Common myeloid progenitor, CD34-positive (primary cell): ENCODE measurements at regions not wholly inside any gene's neighbourhood (a gene's known extent, or its start where the extent isn't known, plus 50 kb on each side); places are given as distances from the start of the nearest gene placed in this dataset.

ENCODE experiments used
- CTCF ChIA-PET: fragments of 350-600 bp; sonication (Branson Sonifier 250); formaldehyde crosslinking; loops from one replicate; lab custom pipeline; 2021; ENCODE audit warnings: antibody characterized with exemption; lab: Charles Lee
- POLR2A ChIA-PET: fragments of 350-600 bp; sonication (Branson Sonifier 250); formaldehyde crosslinking; loops from one replicate; lab custom pipeline; 2021; ENCODE audit warnings: antibody characterized with exemption; lab: Charles Lee
- DNase-seq, 3 donors: peaks; one replicate each; pipeline versions ENCODE4 v3.0.0 to v3.0.0-alpha.2; 2013
- H3K27ac ChIP-seq, 2 experiments: 1 replicate in 1 of 2; 2 replicates in 1 of 2; pipeline ENCODE4 v1.7.0; 2013; ENCODE audit warnings: inconsistent platforms in 2 of 2, low read length in 2 of 2, mild to moderate bottlenecking in 2 of 2, low read depth in 1 of 2, moderate library complexity in 1 of 2; ENCODE audit not compliant: severe bottlenecking in 2 of 2, insufficient read depth in 1 of 2, poor library complexity in 1 of 2
- H3K27me3 ChIP-seq, 5 experiments: replicated peaks in 2 of 5; 1 replicate in 3 of 5; 2 replicates in 2 of 5; pipeline versions ENCODE4 v1.6.1 to v1.7.0; 2013; ENCODE audit warnings: low read length in 4 of 5, mild to moderate bottlenecking in 2 of 5, moderate library complexity in 2 of 5, inconsistent platforms in 1 of 5; ENCODE audit not compliant: insufficient read depth in 5 of 5, control insufficient read depth in 4 of 5
- H3K36me3 ChIP-seq, 4 experiments: 1 replicate in 2 of 4; 2 replicates in 2 of 4; pipeline versions ENCODE4 v1.6.1 to v1.7.0; 2013; ENCODE audit warnings: low read length in 3 of 4, control low read depth in 1 of 4, mild to moderate bottlenecking in 1 of 4; ENCODE audit not compliant: control insufficient read depth in 4 of 4, insufficient read depth in 4 of 4
- H3K4me1 ChIP-seq, 4 experiments: 1 replicate in 3 of 4; 2 replicates in 1 of 4; pipeline versions ENCODE4 v1.6.1 to v1.7.1; 2013; ENCODE audit warnings: low read length in 3 of 4, mild to moderate bottlenecking in 3 of 4, control low read depth in 1 of 4, inconsistent platforms in 1 of 4, moderate library complexity in 1 of 4; ENCODE audit not compliant: control insufficient read depth in 4 of 4, insufficient read depth in 4 of 4; ENCODE audit errors: control extremely low read depth in 1 of 4
- H3K4me3 ChIP-seq, 7 experiments: 1 replicate in 4 of 7; 2 replicates in 3 of 7; pipeline versions ENCODE4 v1.5.1 to v1.7.0; 2013; ENCODE audit warnings: mild to moderate bottlenecking in 7 of 7, low read length in 6 of 7, moderate library complexity in 6 of 7, inconsistent platforms in 2 of 7, low read depth in 2 of 7, control low read depth in 1 of 7; ENCODE audit not compliant: insufficient read depth in 4 of 7, control insufficient read depth in 1 of 7; ENCODE audit errors: extremely low read depth in 1 of 7
- H3K9me3 ChIP-seq, 5 experiments: 1 replicate in 4 of 5; 2 replicates in 1 of 5; pipeline versions ENCODE4 v1.6.1 to v1.7.1; 2013; ENCODE audit warnings: low read length in 4 of 5, mild to moderate bottlenecking in 2 of 5, inconsistent platforms in 1 of 5, low read depth in 1 of 5, moderate library complexity in 1 of 5; ENCODE audit not compliant: control insufficient read depth in 4 of 5, insufficient read depth in 2 of 5; ENCODE audit errors: control extremely low read depth in 1 of 5
- WGBS: methylation state at CpG from one replicate; pipeline ENCODE4 v1.1.5; 2013; ENCODE audit not compliant: insufficient coverage; 5-methylcytosine and 5-hydroxymethylcytosine counted together

- no CpG with 5 or more reads among the region's 1 CpG for WGBS
- H3K27ac ChIP-seq: no peak overlapping the region
- H3K9me3 ChIP-seq: peaks cover 0 to 2% (median 0%) of the 10 kb centered on the region in 5 experiments
- DNase-seq: no peak
- no peak overlapping the region for H3K4me3 ChIP-seq
- CTCF ChIA-PET: interaction anchor here (0.6 kb wide), 1 partner anchor 9 kb away, joined by 3 read pairs; no protein-coding TSS in a partner anchor
- POLR2A ChIA-PET: no interaction called here
- no peaks in the 10 kb centered on the region for H3K36me3 ChIP-seq
- H3K27me3 ChIP-seq: no peaks in the 10 kb centered on the region
- no peaks in the 10 kb centered on the region for H3K4me1 ChIP-seq
Measured at GRCh38 chr10:65719790-65720189, 1206.0 kb upstream of the LRRTM3 start.

GRCh38 chr10:65720901-65721300 lies 1204.9 kb upstream of the LRRTM3 start:
- Histone ChIP-seq H3K27ac (no peak overlapping the region), H3K27me3 (no peaks in the 10 kb centered on the region), H3K36me3 (no peaks in the 10 kb centered on the region), H3K9me3 (peaks cover 0 to 2% (median 0%) of the 10 kb centered on the region in 5 experiments), H3K4me1 (no peaks in the 10 kb centered on the region), H3K4me3 (no peak overlapping the region)
- no peak for DNase-seq
- 94% methylated on average over 3 of the region's 4 CpGs for WGBS
- ChIA-PET POLR2A (no interaction called here), CTCF (no interaction called here)

GRCh38 chr10:65723525-65723924 lies 1202.3 kb upstream of the LRRTM3 start:
- no peak overlapping the region for H3K4me3 ChIP-seq
- H3K36me3 ChIP-seq: no peaks in the 10 kb centered on the region
- POLR2A ChIA-PET: no interaction called here
- no peaks in the 10 kb centered on the region for H3K4me1 ChIP-seq
- H3K27ac ChIP-seq: no peak overlapping the region
- no peak for DNase-seq
- H3K27me3 ChIP-seq: no peaks in the 10 kb centered on the region
- peaks cover 0 to 2% (median 0%) of the 10 kb centered on the region in 5 experiments for H3K9me3 ChIP-seq
- CTCF ChIA-PET: no interaction called here
- 85% methylated on average over 4 of the region's 6 CpGs for WGBS

GRCh38 chr10:65735382-65735781 lies 1190.5 kb upstream of the LRRTM3 start:
- POLR2A ChIA-PET: no interaction called here
- no peaks in the 10 kb centered on the region for H3K36me3 ChIP-seq
- CTCF ChIA-PET: no interaction called here
- no peak overlapping the region for H3K4me3 ChIP-seq
- H3K9me3 ChIP-seq: peaks cover 0 to 2% (median 0%) of the 10 kb centered on the region in 5 experiments
- no peak for DNase-seq
- no peaks in the 10 kb centered on the region for H3K4me1 ChIP-seq
- H3K27ac ChIP-seq: no peak overlapping the region
- H3K27me3 ChIP-seq: no peaks in the 10 kb centered on the region
- WGBS: 100% methylated on average over 1 of the region's 2 CpGs

GRCh38 chr10:65742906-65743305 lies 1182.9 kb upstream of the LRRTM3 start:
- DNase-seq: no peak
- Histone ChIP-seq H3K9me3 (no peaks in the 10 kb centered on the region), H3K27me3 (no peaks in the 10 kb centered on the region), H3K36me3 (no peaks in the 10 kb centered on the region), H3K27ac (no peak overlapping the region), H3K4me3 (no peak overlapping the region), H3K4me1 (no peaks in the 10 kb centered on the region)
- CTCF ChIA-PET: no interaction called here
- POLR2A ChIA-PET: no interaction called here
- 100% methylated on average over 1 of the region's 1 CpG for WGBS

- ChIA-PET POLR2A (no interaction called here), CTCF (no interaction called here)
- Histone ChIP-seq H3K9me3 (no peaks in the 10 kb centered on the region), H3K4me1 (no peaks in the 10 kb centered on the region), H3K27ac (no peak overlapping the region), H3K36me3 (no peaks in the 10 kb centered on the region), H3K4me3 (no peak overlapping the region), H3K27me3 (no peaks in the 10 kb centered on the region)
- DNase-seq: no peak
Measured at GRCh38 chr10:65751218-65751617, 1174.6 kb upstream of the LRRTM3 start.

GRCh38 chr10:65751896-65752295 lies 1173.9 kb upstream of the LRRTM3 start:
- no peak overlapping the region for H3K27ac ChIP-seq
- WGBS: 100% methylated on average over 1 of the region's 1 CpG

More at GRCh38 chr10:65751896-65752295, 1173.9 kb upstream of the LRRTM3 start:
- no peaks in the 10 kb centered on the region for H3K36me3 ChIP-seq
- no peak overlapping the region for H3K4me3 ChIP-seq
- H3K9me3 ChIP-seq: no peaks in the 10 kb centered on the region
- ChIA-PET POLR2A (no interaction called here), CTCF (no interaction called here)
- no peaks in the 10 kb centered on the region for H3K4me1 ChIP-seq
- H3K27me3 ChIP-seq: no peaks in the 10 kb centered on the region
- DNase-seq: no peak
